Stimulated activated naive CD8-positive, alpha-beta T cell treated with anti-CD3 and anti-CD28 coated beads, Interleukin-15, amount 100 ng/mL, for 72 hours (primary cell): ENCODE measurements at regions not wholly inside any gene's neighbourhood (a gene's known extent, or its start where the extent isn't known, plus 50 kb on each side); places are given as distances from the start of the nearest gene placed in this dataset.
"Not testable (repeated sequence)": the region's sequence is repeated elsewhere in the genome, so short reads cannot be mapped to it uniquely, and the experiment has no call there.

ENCODE experiments used
- ATAC-seq: fragments of 150-1000 bp; cut with Tn5 transposase; 2 replicates; pipeline ENCODE4 v1.10.0; 2021; ENCODE audit warnings: mild to moderate bottlenecking, moderate library complexity
- DNase-seq, 2 donors: peaks; one replicate each; pipeline ENCODE4 v3.0.0; 2021 to 2022
- H3K27ac Mint-ChIP-seq, 2 donors: one replicate each; pipeline ENCODE4 v1.8.0; 2022; ENCODE audit warnings: mild to moderate bottlenecking in 2 of 2, mixed read lengths in 2 of 2, moderate library complexity in 2 of 2
- H3K27me3 Mint-ChIP-seq: one replicate; pipeline ENCODE4 v1.8.0; 2022; ENCODE audit warnings: mixed read lengths
- H3K4me1 Mint-ChIP-seq: one replicate; pipeline ENCODE4 v1.8.0; 2022; ENCODE audit warnings: mild to moderate bottlenecking, mixed read lengths
- H3K4me3 Mint-ChIP-seq, 2 donors: one replicate each; pipeline ENCODE4 v1.8.0; 2022; ENCODE audit warnings: mild to moderate bottlenecking in 2 of 2, mixed read lengths in 2 of 2, moderate library complexity in 1 of 2
- H3K9me3 Mint-ChIP-seq, 2 donors: one replicate each; pipeline ENCODE4 v1.8.0; 2022; ENCODE audit warnings: mixed read lengths in 2 of 2

DNA sequence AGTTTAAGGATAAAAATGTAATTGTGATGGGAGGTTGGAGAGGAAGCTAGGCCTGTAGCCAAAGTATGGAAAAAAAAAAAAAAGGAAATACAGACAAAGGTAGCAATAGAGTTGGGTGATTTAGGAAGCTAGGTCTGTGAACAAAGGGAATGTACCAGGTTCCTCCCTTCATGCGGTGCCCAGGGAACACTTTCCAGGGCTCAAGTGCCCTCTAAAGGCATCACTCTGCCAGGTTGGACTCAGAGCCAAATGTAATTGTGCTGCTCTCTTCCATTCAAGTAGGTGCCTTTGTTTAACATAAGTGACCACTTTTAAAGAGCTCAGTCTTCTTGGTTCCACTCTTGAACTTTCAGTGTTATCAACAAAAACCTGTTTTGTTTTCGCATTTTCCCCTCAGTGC is 159.7 kb upstream of the AHI1 start:
- DNase-seq (no peak), ATAC-seq (no peak)
- peaks cover 10% of the 10 kb centered on the region for H3K4me1 Mint-ChIP-seq
- no peak overlapping the region for H3K27ac Mint-ChIP-seq
- no peak overlapping the region for H3K4me3 Mint-ChIP-seq
- peaks cover 24 to 38% of the 10 kb centered on the region in 2 donors for H3K9me3 Mint-ChIP-seq
- H3K27me3 Mint-ChIP-seq: peaks cover 21% of the 10 kb centered on the region

DNA sequence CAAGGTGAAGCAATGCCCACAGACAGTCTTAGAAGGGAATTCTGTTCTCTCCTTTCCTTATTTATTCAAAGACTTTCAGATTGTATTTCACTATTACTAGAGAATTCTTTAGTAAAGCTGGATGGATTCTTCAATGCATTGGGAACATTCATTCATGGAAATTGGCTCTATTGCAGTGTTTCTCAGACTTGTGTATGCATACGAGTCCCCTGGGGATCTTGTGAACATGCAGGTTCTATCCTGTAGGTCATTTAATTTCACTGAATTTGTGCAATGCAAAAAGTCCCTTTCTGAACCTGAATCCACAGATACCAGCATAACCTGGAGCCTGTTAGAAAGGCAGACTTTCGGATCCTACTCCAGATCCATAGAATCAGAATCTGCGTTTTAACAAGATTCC is 160.9 kb upstream of the AHI1 start:
- no peak overlapping the region for H3K4me3 Mint-ChIP-seq
- DNase-seq: no peak
- no peak overlapping the region for H3K27ac Mint-ChIP-seq
- H3K27me3 Mint-ChIP-seq: peaks cover 31% of the 10 kb centered on the region
- ATAC-seq: no peak
- H3K4me1 Mint-ChIP-seq: peaks cover 7% of the 10 kb centered on the region
- H3K9me3 Mint-ChIP-seq: peaks cover 18 to 43% of the 10 kb centered on the region in 2 donors

DNA sequence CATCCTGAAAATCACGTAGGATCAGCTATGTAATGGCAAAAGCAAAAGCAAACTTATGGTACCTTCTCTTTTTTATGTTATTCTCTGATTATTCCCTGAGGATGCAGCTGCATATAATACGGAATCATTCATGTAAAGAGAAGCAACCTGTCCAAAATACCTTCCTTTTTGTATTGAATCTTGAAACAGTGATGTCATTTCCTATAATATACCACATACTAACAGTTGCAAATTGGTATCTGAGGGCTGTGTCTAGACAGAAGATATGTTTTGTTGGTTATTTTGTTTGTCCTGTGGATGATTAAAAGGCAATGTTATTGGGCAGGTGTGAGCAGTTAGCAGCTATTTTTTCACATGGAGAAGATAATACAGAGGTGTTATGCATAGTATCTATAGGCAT is 161.4 kb upstream of the AHI1 start:
- Mint-ChIP-seq H3K27me3 (peaks cover 31% of the 10 kb centered on the region), H3K4me1 (peaks cover 7% of the 10 kb centered on the region), H3K27ac (no peak overlapping the region), H3K4me3 (no peak overlapping the region), H3K9me3 (peaks cover 18 to 43% of the 10 kb centered on the region in 2 donors)
- no peak for ATAC-seq
- DNase-seq: no peak

DNA sequence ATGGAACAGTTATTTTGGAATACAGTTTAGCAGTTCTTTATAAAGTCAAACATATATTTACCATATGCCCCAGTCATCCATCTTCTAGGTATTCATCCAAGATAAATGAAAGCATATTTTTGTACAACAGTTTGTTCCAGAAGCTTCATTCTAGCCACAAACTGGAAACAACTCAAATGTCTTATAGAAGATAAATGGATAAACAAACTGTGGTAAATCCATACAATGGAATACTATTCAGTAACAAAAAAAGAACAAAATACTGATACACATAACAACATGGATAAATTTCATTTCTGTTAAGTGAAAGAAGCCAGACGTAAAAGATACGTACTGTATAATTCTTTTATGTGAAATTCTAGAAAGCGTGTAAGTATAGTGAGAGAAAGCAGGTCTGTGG is 167.0 kb upstream of the AHI1 start:
- Mint-ChIP-seq H3K27me3 (peaks cover 49% of the 10 kb centered on the region), H3K4me1 (peaks cover 16% of the 10 kb centered on the region), H3K4me3 (no peak overlapping the region), H3K27ac (no peak overlapping the region), H3K9me3 (peaks cover 5 to 25% of the 10 kb centered on the region in 2 donors)
- ATAC-seq: no peak
- DNase-seq: no peak

DNA sequence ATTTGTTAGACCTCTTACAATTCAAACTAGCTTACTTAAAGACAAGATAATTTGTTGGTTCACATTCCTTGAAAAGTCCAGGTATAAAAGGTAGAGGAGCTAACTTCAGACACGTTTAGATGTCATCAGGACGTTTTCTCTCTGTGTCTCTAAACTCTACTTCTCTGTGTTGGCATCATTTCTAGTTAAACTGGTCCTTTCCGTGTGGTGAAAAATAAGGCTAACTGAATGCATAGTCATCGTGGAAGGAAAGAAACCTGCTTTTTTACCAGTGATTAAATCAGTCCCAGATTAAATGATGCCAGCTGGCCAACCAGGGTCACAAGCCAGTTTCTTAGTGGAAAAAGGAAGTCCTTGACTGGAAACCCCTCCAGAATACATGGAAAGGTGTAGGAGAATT is 168.4 kb upstream of the AHI1 start:
- no peak overlapping the region for H3K27ac Mint-ChIP-seq
- peaks cover 16% of the 10 kb centered on the region for H3K4me1 Mint-ChIP-seq
- H3K27me3 Mint-ChIP-seq: peaks cover 48% of the 10 kb centered on the region
- no peak overlapping the region for H3K4me3 Mint-ChIP-seq
- peaks cover 5 to 25% of the 10 kb centered on the region in 2 donors for H3K9me3 Mint-ChIP-seq
- no peak for DNase-seq
- ATAC-seq: no peak

DNA sequence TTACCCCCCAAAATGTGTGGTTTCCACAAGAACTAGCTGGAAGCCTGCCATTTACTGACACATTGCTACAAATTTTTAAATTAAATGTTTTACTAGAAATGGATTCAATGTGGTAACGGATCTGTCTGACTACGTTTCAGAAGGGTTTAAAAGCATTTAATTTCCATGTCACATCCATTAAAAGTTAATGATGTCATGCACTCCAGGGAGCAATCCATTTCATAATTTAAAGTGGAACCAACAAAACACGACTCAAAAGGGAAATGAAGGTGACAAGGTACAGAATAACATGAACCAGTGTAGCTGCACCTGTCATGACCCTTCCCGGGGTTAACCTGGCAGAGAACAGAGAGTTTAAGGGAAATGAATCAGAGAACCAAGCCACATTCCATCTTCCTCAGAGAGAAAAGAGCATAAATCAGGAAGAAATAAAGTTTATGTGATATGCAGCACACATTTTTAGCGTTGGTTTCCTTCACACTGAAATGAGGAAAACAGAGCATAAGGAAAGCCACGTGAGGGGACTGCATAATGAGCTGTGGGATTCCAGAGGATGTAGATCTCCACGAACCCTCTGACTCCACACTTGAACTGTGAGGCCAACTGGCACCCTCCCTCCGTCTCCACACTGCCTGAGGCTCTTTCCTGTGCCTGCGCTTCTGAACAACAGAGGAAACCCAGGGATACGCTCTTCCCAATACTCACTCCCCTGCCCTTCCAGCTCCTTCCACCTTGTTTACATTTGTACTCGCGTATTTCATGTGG is 170.3 kb upstream of the AHI1 start:
- H3K27ac Mint-ChIP-seq: no peak overlapping the region

DNA sequence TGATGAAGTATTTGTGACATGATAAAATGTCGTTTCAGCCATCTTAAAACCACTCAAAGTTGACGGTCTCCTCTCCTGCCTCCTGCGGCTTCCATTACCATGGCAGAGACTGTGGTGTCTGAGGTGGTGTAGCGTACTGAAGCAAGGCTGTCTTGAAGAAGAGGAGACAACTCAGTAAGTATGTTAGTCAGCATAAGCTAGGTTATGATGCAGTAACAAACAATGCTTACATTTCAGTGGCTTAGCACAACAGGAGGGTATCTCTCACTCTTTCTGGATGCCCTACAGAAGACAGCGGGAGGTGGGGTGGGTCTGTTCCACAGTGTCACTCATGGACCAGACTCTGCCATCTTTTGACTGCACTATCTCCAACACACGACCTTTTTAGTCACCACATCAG is 174.7 kb upstream of the AHI1 start:
- Mint-ChIP-seq H3K4me3 (no peak overlapping the region), H3K27me3 (peaks cover 10% of the 10 kb centered on the region), H3K4me1 (peaks cover 44% of the 10 kb centered on the region), H3K9me3 (peaks cover 0 to 16% of the 10 kb centered on the region in 2 donors), H3K27ac (peak overlapping the region in 1 of 2 donors; percentile 5)
- peak; percentile 33 for ATAC-seq
- DNase-seq: no peak

More for the DNA sequence above, 170.3 kb upstream of the AHI1 start:
- peaks cover 22% of the 10 kb centered on the region for H3K4me1 Mint-ChIP-seq
- DNase-seq (no peak), ATAC-seq (no peak)
- peaks cover 30% of the 10 kb centered on the region for H3K27me3 Mint-ChIP-seq
- H3K4me3 Mint-ChIP-seq: no peak overlapping the region
- H3K9me3 Mint-ChIP-seq: peaks cover 5 to 27% of the 10 kb centered on the region in 2 donors

DNA sequence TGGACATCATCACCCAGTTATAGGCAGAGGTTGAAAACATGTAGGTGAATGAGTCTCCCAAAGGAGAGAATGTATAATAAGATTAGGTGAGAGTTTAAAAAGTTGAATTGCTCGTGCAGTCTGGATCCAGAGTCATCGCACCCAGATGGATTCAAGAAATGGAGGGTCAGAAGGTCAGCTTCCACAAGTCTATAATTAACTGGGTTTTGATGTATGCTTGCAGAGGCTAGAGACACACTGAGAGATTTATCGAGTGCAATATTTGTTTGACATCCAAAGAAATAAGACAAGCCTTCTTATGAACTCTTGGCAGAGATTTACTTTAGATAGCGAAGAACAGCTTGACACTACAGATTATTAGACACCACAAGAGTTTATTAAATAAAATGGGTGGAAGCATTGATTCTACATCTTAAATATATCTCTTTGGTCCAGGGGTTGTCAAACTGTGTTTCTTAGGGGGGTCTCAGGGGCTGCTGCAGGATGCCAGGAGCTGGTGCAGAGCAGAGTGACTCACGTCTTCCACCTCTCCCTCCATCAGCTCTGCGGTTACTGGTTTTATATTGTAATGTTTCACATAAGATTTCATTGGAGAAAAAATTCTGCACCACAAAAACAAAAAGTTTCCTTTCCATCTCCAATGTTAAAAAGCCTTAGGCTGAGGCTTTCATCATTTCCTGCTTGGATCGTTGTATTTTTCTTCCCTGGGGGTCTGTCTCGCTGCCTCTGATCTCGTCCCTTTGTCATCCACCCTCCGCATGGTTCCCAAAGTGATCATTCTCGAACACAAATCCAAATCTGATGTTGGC is 176.2 kb upstream of the AHI1 start:
- H3K4me1 Mint-ChIP-seq: peaks cover 35% of the 10 kb centered on the region
- no peaks in the 10 kb centered on the region for H3K27me3 Mint-ChIP-seq
- ATAC-seq: peak; percentile 49
- H3K27ac Mint-ChIP-seq: peak overlapping the region; percentile 0 to 79
- no peak for DNase-seq
- no peak overlapping the region for H3K4me3 Mint-ChIP-seq
- H3K9me3 Mint-ChIP-seq: peaks cover 0 to 16% of the 10 kb centered on the region in 2 donors

DNA sequence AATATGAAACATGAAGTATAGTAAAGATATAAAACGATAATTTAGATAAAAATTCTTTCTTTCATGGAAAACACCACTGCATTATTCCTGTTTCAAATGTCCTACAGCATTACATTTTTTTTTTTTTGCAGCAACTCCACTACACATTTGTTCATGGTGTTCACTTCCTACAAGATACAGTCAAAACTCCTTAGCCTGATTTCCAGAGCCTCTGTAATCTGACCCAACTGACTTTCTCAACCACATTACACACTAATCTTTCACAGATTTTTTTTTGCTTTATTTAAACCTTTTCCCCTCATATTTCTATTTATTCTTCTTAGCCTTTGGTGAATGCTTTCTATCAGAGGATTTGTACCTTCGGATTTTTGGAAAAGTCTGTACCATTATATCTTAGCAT is 176.5 kb upstream of the PDE7B start:
- H3K9me3 Mint-ChIP-seq: peaks cover 0 to 16% of the 10 kb centered on the region in 2 donors

DNA sequence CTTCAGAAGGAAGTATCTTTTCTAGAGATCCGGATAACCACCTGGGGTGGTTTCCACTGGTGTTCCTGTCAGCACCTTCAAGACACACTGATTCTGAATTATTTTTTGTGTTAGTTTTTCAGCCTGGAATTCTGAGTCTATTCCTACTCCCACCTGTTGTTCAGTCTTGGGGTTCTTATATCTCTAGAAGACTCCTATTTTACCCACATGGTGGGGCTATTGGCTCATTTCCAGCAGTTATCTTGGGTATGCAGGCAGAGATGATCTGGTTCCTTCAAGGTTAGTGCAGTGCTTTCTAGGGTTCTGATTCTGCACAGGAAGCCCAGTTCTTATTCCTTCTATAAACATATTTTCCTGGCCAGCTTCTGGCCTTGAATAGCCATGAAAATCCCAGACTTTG is 175.6 kb upstream of the PDE7B start:
- Mint-ChIP-seq H3K27ac (no peak overlapping the region), H3K4me1 (peaks cover 35% of the 10 kb centered on the region), H3K4me3 (no peak overlapping the region), H3K9me3 (peaks cover 0 to 16% of the 10 kb centered on the region in 2 donors), H3K27me3 (no peaks in the 10 kb centered on the region)
- ATAC-seq: peak; percentile 77
- peak; percentile 31 to 48 for DNase-seq

More for the DNA sequence above, 176.5 kb upstream of the PDE7B start:
- Mint-ChIP-seq H3K4me1 (peaks cover 35% of the 10 kb centered on the region), H3K27me3 (no peaks in the 10 kb centered on the region), H3K4me3 (no peak overlapping the region), H3K27ac (peak overlapping the region in 1 of 2 donors; percentile 76)
- ATAC-seq (no peak), DNase-seq (no peak)

DNA sequence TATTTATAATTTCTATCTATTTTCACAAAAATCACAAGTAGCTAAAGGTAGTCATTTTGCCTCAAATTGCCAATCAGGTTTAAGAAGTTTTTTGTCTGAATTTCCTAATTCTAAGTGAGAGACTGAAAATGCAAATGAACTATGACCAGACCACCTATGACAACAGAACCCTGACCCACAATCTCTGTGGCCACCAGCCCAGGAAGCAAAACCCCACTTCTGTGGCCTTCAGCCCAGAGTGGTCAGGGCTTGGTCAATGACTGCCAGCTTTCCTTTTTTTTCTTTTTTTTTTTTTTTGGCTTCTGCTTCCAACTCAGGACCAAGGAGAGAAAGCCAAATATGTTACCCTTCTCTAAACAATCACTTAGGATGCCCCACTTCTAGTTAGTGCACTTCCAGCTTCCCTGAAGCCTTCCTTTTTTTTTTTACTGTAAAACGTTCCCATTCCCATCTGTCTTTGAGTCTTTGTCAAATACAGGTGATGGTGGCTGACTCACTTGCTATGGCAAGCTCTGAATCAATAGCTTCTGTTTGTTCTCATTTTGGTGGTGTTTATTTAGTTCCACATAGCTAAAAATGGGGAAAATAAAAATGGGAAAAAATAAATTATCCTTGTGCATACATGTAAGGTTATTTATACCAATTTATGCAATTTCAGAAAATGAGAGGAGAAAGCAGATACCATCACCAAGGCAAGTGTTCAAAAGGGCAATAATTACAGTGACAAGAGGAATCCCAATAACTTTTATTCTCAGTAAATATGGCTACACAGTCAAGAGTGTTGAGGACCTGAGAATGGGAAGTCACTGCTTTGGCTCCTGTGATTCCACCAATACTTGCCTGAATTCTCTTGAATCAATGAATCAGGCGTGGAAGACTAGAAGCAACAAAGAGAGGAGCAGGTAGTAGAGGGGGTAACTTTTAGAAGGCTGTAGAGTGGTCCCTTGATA is 170.3 kb upstream of the PDE7B start:
- Mint-ChIP-seq H3K4me1 (no peaks in the 10 kb centered on the region), H3K27ac (no peak overlapping the region), H3K4me3 (no peak overlapping the region), H3K9me3 (no peaks in the 10 kb centered on the region), H3K27me3 (peaks cover 5% of the 10 kb centered on the region)
- DNase-seq: no peak
- ATAC-seq: no peak

DNA sequence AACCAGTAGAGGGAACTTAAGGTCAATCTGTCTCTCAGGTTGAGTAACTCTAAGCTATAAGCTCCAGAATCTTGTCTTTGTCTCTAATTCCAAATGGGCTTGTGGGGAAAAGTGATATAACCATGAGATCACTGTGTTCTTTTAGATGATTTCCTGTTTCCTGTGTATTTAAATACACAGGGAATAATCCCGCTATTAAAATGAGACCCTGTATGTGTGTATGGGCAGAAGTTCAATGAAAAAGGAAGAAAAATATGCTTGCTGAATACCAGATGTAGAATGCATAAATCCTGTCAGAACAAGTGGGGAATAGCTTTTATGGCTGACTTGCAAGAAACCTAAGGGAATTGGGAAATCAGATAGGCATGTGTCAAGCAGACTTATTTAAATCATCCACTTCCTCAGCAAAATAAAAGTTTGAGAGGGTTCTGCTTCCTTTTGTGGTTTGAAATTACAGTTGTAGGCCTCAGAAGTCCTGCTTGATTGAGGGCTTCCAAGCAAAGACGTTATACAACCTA is 164.7 kb upstream of the PDE7B start:
- H3K27ac Mint-ChIP-seq: no peak overlapping the region
- peaks cover 22% of the 10 kb centered on the region for H3K4me1 Mint-ChIP-seq
- DNase-seq (no peak), ATAC-seq (no peak)
- no peaks in the 10 kb centered on the region for H3K9me3 Mint-ChIP-seq
- no peak overlapping the region for H3K4me3 Mint-ChIP-seq
- H3K27me3 Mint-ChIP-seq: peaks cover 5% of the 10 kb centered on the region

DNA sequence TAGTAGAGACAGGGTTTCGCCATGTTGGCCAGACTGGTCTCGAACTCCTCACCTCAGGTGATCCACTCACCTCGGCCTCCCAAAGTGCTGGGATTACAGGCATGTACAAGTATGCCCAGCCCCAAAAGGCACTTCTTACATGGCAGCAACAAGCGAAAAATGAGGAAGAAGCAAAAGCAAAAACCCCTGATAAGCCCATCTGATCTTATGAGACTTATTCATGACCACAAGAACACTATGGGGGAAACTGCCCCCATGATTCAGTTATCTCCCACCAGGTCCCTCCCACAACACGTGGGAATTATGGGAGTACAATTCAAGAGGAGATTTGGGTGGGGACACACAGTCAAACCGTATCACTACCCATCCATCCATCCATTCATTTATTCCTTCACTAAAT is 163.0 kb upstream of the PDE7B start:
- H3K4me3 Mint-ChIP-seq, DNase-seq, H3K9me3 Mint-ChIP-seq, ATAC-seq, H3K27ac Mint-ChIP-seq, H3K27me3 Mint-ChIP-seq: not testable (repeated sequence)
- H3K4me1 Mint-ChIP-seq: peaks cover 26% of the 10 kb centered on the region

DNA sequence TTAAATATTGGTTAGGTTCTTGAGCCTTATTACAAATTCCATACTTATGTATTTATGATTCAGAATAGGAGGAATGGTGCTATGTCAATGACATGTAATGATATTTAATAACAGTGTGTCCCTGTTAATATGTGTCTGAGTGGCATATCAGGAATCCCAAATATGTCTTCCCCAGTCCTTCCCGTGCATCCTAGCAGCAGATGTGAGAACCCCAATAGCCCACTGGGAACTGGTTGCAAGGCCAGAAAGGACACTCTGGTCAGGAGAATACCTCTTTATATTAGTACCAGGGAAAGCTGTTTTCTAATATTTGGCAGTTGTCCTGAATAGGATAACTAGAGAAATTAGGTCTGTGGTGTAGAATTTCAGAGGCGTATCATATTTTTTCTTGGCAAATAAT is 159.1 kb upstream of the PDE7B start:
- H3K27me3 Mint-ChIP-seq: no peaks in the 10 kb centered on the region
- peaks cover 19% of the 10 kb centered on the region for H3K4me1 Mint-ChIP-seq
- ATAC-seq (no peak), DNase-seq (no peak)
- no peak overlapping the region for H3K27ac Mint-ChIP-seq
- no peak overlapping the region for H3K4me3 Mint-ChIP-seq
- peaks cover 4 to 7% of the 10 kb centered on the region in 2 donors for H3K9me3 Mint-ChIP-seq

DNA sequence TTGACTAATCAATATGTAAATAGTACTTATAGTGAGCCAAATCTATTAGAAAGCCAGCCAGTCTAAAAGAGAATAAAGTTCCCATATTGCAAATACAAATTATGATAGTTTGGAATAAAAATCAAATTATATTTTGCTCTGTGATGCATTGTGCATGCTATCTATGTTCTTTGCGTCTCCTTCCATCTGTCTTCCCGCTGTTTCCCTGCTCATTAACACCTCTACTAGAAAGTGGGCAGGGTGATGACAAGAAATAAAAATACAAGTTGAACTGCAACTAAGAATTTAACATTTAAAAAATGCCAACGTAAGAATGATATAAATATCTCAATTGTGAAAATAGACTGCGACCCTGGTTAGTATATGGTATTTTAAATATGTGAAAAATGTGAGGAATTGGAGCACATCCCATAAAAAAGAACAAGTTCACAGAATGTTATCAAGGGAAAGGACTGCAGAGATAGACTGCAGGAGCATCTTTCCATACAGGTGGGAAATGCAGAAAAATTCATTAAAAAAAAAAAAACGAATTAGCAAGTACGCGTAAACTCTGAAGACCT is 157.6 kb upstream of the PDE7B start:
- Mint-ChIP-seq H3K27me3 (no peaks in the 10 kb centered on the region), H3K9me3 (peaks cover 4 to 7% of the 10 kb centered on the region in 2 donors), H3K27ac (no peak overlapping the region), H3K4me1 (peaks cover 16% of the 10 kb centered on the region), H3K4me3 (no peak overlapping the region)
- DNase-seq: no peak
- no peak for ATAC-seq
